ENCODE measurements at regions not wholly inside any gene's neighbourhood (a gene's known extent, or its start where the extent isn't known, plus 50 kb on each side); places are given as distances from the start of the nearest gene placed in this dataset.
A peak's percentile ranks its signal among the peaks of the same experiment; 100 is the strongest.

- DNase-seq, result peak; percentile 63
These were observed 201.8 kb upstream of the MIR17HG start for GRCh38 chr13:91145571-91146205.

- DNase-seq, result no peak
These were observed 200.9 kb upstream of the MIR17HG start for GRCh38 chr13:91146601-91147000.

- DNase-seq, result no peak
These were observed 199.4 kb upstream of the MIR17HG start for GRCh38 chr13:91148098-91148497.

- no peak for DNase-seq
These were observed 195.6 kb upstream of the MIR17HG start for GRCh38 chr13:91151921-91152320.

GRCh38 chr13:91153372-91153771 is 194.1 kb upstream of the MIR17HG start:
- DNase-seq, result no peak

GRCh38 chr13:91154558-91155353 is 192.7 kb upstream of the MIR17HG start:
- DNase-seq, result no peak

GRCh38 chr13:91155512-91156114 is 191.9 kb upstream of the MIR17HG start:
- no peak for DNase-seq

GRCh38 chr13:91157273-91158016 is 190.0 kb upstream of the MIR17HG start:
- no peak for DNase-seq

- DNase-seq, result peak; percentile 34
These were observed 189.5 kb upstream of the MIR17HG start for GRCh38 chr13:91158017-91158395.

GRCh38 chr13:91162180-91162579 is 185.3 kb upstream of the MIR17HG start:
- DNase-seq, result no peak

GRCh38 chr13:91162589-91162988 is 184.9 kb upstream of the MIR17HG start:
- DNase-seq, result no peak

GRCh38 chr13:91165758-91166157 is 181.7 kb upstream of the MIR17HG start:
- no peak for DNase-seq

- no peak for DNase-seq
These were observed 180.6 kb upstream of the MIR17HG start for GRCh38 chr13:91166714-91167511.

- no peak for DNase-seq
These were observed 179.6 kb upstream of the MIR17HG start for GRCh38 chr13:91167706-91168385.

GRCh38 chr13:91168386-91168711 is 179.1 kb upstream of the MIR17HG start:
- no peak for DNase-seq

GRCh38 chr13:91169321-91170050 is 178.0 kb upstream of the MIR17HG start:
- DNase-seq, result peak; percentile 50

- DNase-seq, result no peak
These were observed 175.3 kb upstream of the MIR17HG start for GRCh38 chr13:91172160-91172559.

GRCh38 chr13:91174886-91175501 is 172.5 kb upstream of the MIR17HG start:
- peak; percentile 16 for DNase-seq

- DNase-seq, result no peak
These were observed 169.4 kb upstream of the MIR17HG start for GRCh38 chr13:91178099-91178498.

- no peak for DNase-seq
These were observed 165.6 kb upstream of the MIR17HG start for GRCh38 chr13:91181892-91182291.

All from tongue (tissue), 1 donor.